NT2/D1 (cell line): ENCODE measurements at regions not wholly inside any gene's neighbourhood (a gene's known extent, or its start where the extent isn't known, plus 50 kb on each side); places are given as distances from the start of the nearest gene placed in this dataset.

ENCODE experiments used
- DNase-seq: peaks from one replicate; pipeline ENCODE4 v3.0.0-alpha.2; 2011; ENCODE audit warnings: low read depth, low spot score
- H3K27me3 ChIP-seq: 2 replicates; pipeline ENCODE4 v1.6.0; 2011; ENCODE audit warnings: mild to moderate bottlenecking; ENCODE audit not compliant: insufficient read length, insufficient read depth
- H3K36me3 ChIP-seq: 2 replicates; pipeline ENCODE4 v1.6.1; 2011; ENCODE audit warnings: mild to moderate bottlenecking, low read length, mixed read lengths; ENCODE audit not compliant: insufficient read depth, insufficient read length
- H3K4me1 ChIP-seq: 2 replicates; pipeline ENCODE4 v1.5.1; 2011; ENCODE audit not compliant: insufficient read depth, insufficient read length
- H3K4me3 ChIP-seq: 2 replicates; pipeline ENCODE4 v1.5.1; 2011; ENCODE audit warnings: low read depth; ENCODE audit not compliant: insufficient read length
- H3K9ac ChIP-seq: 2 replicates; pipeline ENCODE4 v1.6.0; 2011; ENCODE audit warnings: low read depth; ENCODE audit not compliant: insufficient read length
- H3K9me3 ChIP-seq: 2 replicates; pipeline ENCODE4 v1.5.1; 2011; ENCODE audit warnings: mild to moderate bottlenecking, low read length; ENCODE audit not compliant: insufficient read depth
- SUZ12 ChIP-seq: IDR thresholded peaks from 2 replicates; pipeline ENCODE4 v1.6.1; 2011; ENCODE audit not compliant: insufficient read length, insufficient read depth; ENCODE audit errors: extremely low read depth
- YY1 ChIP-seq: IDR thresholded peaks from 2 replicates; pipeline ENCODE4 v1.6.1; 2011; ENCODE audit not compliant: insufficient read length, insufficient read depth
- ZNF274 ChIP-seq: IDR thresholded peaks from 2 replicates; pipeline ENCODE4 v1.6.1; 2011; ENCODE audit warnings: mild to moderate bottlenecking, low read depth, low read length

GRCh38 chr16:86070484-86070883, 171.5 kb downstream of the IRF8 start:
- H3K27me3 ChIP-seq, result peaks cover 7% of the 10 kb centered on the region
- no peaks in the 10 kb centered on the region for H3K9me3 ChIP-seq
- H3K36me3 ChIP-seq, result no peaks in the 10 kb centered on the region
- TF ChIP-seq YY1 (no peak), SUZ12 (no peak), ZNF274 (no peak)
- no peak overlapping the region for H3K9ac ChIP-seq
- peaks cover 25% of the 10 kb centered on the region for H3K4me1 ChIP-seq
- no peak for DNase-seq
- no peak overlapping the region for H3K4me3 ChIP-seq

GRCh38 chr16:86070971-86071370, 172.0 kb downstream of the IRF8 start:
- Histone ChIP-seq H3K27me3 (peaks cover 7% of the 10 kb centered on the region), H3K9ac (no peak overlapping the region), H3K4me1 (peaks cover 25% of the 10 kb centered on the region), H3K36me3 (no peaks in the 10 kb centered on the region), H3K9me3 (no peaks in the 10 kb centered on the region), H3K4me3 (no peak overlapping the region)
- no peak for DNase-seq
- TF ChIP-seq ZNF274 (no peak), SUZ12 (no peak), YY1 (no peak)

GRCh38 chr16:86071611-86072240, 172.8 kb downstream of the IRF8 start:
- no peaks in the 10 kb centered on the region for H3K36me3 ChIP-seq
- no peak for DNase-seq
- no peak overlapping the region for H3K4me3 ChIP-seq
- H3K9me3 ChIP-seq, result no peaks in the 10 kb centered on the region
- TF ChIP-seq YY1 (no peak), ZNF274 (no peak), SUZ12 (no peak)
- no peak overlapping the region for H3K9ac ChIP-seq
- H3K4me1 ChIP-seq, result peaks cover 25% of the 10 kb centered on the region
- H3K27me3 ChIP-seq, result peaks cover 7% of the 10 kb centered on the region

- TF ChIP-seq ZNF274 (no peak), YY1 (no peak), SUZ12 (no peak)
- H3K4me1 ChIP-seq, result peaks cover 25% of the 10 kb centered on the region
- no peak overlapping the region for H3K4me3 ChIP-seq
- DNase-seq, result peak; percentile 67
- no peaks in the 10 kb centered on the region for H3K36me3 ChIP-seq
- H3K9ac ChIP-seq, result no peak overlapping the region
- H3K27me3 ChIP-seq, result peaks cover 7% of the 10 kb centered on the region
- no peaks in the 10 kb centered on the region for H3K9me3 ChIP-seq
Measured at GRCh38 chr16:86072328-86073102, 173.6 kb downstream of the IRF8 start.

GRCh38 chr16:86073103-86073625, 174.2 kb downstream of the IRF8 start:
- no peak overlapping the region for H3K4me3 ChIP-seq
- H3K27me3 ChIP-seq, result peaks cover 11% of the 10 kb centered on the region
- H3K9ac ChIP-seq, result no peak overlapping the region
- H3K4me1 ChIP-seq, result peaks cover 23% of the 10 kb centered on the region
- DNase-seq, result no peak
- no peaks in the 10 kb centered on the region for H3K36me3 ChIP-seq
- TF ChIP-seq ZNF274 (no peak), YY1 (no peak), SUZ12 (no peak)
- H3K9me3 ChIP-seq, result no peaks in the 10 kb centered on the region

GRCh38 chr16:86073763-86074493, 175.0 kb downstream of the IRF8 start:
- peaks cover 12% of the 10 kb centered on the region for H3K27me3 ChIP-seq

More at GRCh38 chr16:86073763-86074493, 175.0 kb downstream of the IRF8 start:
- H3K4me1 ChIP-seq, result peaks cover 23% of the 10 kb centered on the region
- H3K9me3 ChIP-seq, result no peaks in the 10 kb centered on the region
- no peak overlapping the region for H3K4me3 ChIP-seq
- H3K36me3 ChIP-seq, result no peaks in the 10 kb centered on the region
- TF ChIP-seq SUZ12 (no peak), YY1 (no peak), ZNF274 (no peak)
- H3K9ac ChIP-seq, result no peak overlapping the region
- no peak for DNase-seq
